ENCODE measurements at regions not wholly inside any gene's neighbourhood (a gene's known extent, or its start where the extent isn't known, plus 50 kb on each side); places are given as distances from the start of the nearest gene placed in this dataset.

DNA sequence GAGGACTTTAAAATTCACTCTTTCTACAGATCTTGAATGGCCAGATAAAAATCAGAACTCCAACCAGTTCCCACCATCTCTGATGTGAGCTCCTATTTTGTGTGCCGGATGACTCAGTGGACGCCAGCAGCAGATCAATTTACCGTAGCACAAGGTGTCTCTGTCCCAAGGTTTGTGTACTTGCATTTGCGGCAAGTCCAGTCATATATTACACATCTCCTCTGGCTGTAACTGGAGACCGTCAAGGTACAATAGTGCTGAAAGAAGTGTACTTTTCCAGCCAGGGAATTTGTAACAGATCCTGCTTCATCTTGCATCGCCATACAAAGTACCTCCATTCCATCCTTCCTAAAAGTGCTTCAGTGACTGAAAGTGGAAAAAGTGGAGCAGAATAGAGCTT lies 108.2 kb upstream of the SORBS2 start:
- DNase-seq (ENCODE audit: low read depth, low spot score): no peak
- Mint-ChIP-seq H3K27ac (ENCODE audit: unreplicated experiment) (no peak overlapping the region), H3K4me3 (no peak overlapping the region), H3K9me3 (peaks cover 7% of the 10 kb centered on the region), H3K27me3 (ENCODE audit: low read depth) (no peaks in the 10 kb centered on the region), H3K4me1 (peaks cover 20% of the 10 kb centered on the region), H3K36me3 (ENCODE audit: low read depth) (no peaks in the 10 kb centered on the region)
- TF ChIP-seq, protein P1, sequence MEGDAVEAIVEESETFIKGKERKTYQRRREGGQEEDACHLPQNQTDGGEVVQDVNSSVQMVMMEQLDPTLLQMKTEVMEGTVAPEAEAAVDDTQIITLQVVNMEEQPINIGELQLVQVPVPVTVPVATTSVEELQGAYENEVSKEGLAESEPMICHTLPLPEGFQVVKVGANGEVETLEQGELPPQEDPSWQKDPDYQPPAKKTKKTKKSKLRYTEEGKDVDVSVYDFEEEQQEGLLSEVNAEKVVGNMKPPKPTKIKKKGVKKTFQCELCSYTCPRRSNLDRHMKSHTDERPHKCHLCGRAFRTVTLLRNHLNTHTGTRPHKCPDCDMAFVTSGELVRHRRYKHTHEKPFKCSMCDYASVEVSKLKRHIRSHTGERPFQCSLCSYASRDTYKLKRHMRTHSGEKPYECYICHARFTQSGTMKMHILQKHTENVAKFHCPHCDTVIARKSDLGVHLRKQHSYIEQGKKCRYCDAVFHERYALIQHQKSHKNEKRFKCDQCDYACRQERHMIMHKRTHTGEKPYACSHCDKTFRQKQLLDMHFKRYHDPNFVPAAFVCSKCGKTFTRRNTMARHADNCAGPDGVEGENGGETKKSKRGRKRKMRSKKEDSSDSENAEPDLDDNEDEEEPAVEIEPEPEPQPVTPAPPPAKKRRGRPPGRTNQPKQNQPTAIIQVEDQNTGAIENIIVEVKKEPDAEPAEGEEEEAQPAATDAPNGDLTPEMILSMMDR (conservative IDR thresholded peaks at IDR 0.05): no peak

DNA sequence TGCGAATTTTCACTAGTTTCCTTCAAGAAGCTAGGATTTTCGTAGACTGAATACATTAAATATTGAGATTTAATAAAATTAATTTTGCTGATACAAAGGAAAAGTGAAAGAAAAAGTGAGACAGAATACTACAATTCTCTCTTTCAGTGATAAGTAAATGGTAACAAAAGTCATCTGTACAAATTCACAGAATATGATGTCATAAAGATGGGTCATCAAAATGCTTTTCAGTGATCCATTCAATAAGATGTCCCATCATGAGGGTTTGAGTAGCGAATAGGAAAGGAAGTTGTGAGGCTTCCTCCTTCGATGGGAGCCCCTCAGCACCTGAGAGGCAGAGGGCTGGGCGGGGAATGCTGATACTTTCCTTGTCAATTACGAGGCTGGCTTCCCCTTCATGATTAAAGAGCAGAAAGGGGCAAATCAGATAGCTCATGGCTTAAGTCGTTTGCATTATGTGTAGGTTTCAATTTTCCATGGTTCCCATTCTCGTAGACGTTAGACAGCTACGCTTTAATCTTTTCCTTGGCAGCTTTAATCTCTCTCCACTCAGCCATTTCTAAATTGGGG lies 108.8 kb upstream of the SORBS2 start:
- peaks cover 13% of the 10 kb centered on the region for H3K4me1 Mint-ChIP-seq
- TF ChIP-seq, protein P1 (conservative IDR thresholded peaks at IDR 0.05): no peak
- no peaks in the 10 kb centered on the region for H3K36me3 Mint-ChIP-seq (ENCODE audit: low read depth)
- H3K27me3 Mint-ChIP-seq (ENCODE audit: low read depth): no peaks in the 10 kb centered on the region
- no peak overlapping the region for H3K4me3 Mint-ChIP-seq
- DNase-seq (ENCODE audit: low read depth, low spot score): no peak
- no peak overlapping the region for H3K27ac Mint-ChIP-seq (ENCODE audit: unreplicated experiment)
- H3K9me3 Mint-ChIP-seq: peaks cover 7% of the 10 kb centered on the region

DNA sequence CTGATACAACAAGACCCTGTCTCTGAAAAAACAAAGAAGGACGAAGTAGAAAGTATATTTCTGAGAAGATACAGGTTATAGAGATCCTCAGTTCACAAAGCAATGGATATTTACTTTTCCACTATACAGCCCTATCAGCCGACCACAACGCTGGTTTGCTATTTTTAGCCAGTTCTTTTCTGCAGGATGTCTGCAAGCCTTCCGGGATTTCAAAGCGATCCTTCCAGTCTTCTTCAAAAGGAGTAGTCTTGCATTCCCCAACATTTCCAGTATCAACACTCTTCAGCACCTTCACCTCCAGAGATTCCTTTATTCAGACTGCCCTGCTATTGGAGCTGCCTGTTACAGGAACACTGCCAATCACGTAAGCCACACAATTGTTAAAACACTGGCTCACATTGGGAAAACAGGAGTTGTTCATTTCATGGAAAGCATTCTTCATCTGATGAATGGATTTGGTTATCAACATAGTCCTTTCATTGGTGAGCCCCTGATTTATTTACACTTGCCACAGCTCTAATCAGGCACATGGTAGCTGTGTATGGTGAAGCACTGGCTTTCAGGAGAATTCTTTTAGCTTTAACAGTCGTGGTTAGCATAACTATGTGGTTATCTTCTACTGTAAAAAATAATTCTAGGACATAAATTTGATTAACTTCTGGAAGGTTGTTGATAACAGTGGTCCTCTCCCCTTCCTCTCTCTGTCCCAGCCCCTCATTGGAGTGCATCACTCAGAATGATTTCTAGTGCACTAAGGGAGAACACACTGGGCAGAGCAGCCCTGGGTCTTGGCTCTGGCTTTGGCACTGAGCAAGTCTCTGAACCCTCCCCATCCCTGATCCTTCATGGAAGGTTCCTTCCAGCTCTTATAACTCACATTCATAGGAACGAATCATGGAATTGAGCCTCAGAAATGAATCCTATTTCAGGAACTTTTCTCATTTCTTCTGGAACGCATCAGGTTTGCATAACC lies 109.9 kb upstream of the SORBS2 start:
- no peak overlapping the region for H3K4me3 Mint-ChIP-seq
- DNase-seq (ENCODE audit: low read depth, low spot score): no peak
- H3K9me3 Mint-ChIP-seq: peaks cover 7% of the 10 kb centered on the region
- H3K4me1 Mint-ChIP-seq: peaks cover 5% of the 10 kb centered on the region
- H3K36me3 Mint-ChIP-seq (ENCODE audit: low read depth): no peaks in the 10 kb centered on the region
- peak overlapping the region; percentile 3 for H3K27ac Mint-ChIP-seq (ENCODE audit: unreplicated experiment)
- TF ChIP-seq, protein P1 (conservative IDR thresholded peaks at IDR 0.05): no peak
- H3K27me3 Mint-ChIP-seq (ENCODE audit: low read depth): no peaks in the 10 kb centered on the region

DNA sequence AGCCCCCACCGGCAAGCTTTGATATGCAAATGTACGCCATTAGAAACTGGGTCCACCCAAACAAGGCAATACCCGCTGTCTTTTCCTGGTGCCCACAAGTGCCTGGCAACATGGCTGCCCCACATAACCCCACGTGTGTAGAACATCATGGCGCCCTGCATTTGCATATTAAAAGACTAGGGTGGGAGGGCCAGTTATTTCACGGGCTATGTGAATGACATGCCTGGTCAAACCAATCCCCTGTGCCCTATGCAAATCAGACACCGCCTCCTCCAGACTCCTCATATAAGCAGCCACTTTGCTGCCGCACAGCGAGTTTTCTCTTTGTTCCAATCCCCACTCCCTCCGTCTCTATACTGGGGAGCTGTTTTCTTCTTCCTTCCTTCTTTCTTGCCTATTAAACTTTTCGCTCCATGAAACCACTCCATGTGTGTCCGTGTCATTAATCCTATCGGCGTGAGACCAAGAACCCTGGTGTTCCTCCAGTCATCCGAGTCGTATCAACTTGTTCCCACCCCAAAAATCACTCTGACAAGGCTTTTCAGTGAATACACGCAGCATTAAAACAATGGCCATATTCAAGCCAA lies 112.6 kb upstream of the SORBS2 start:
- no peaks in the 10 kb centered on the region for H3K36me3 Mint-ChIP-seq (ENCODE audit: low read depth)
- H3K4me1 Mint-ChIP-seq: peaks cover 5% of the 10 kb centered on the region
- H3K9me3 Mint-ChIP-seq: peaks cover 7% of the 10 kb centered on the region
- H3K27ac Mint-ChIP-seq (ENCODE audit: unreplicated experiment): no peak overlapping the region
- no peak for DNase-seq (ENCODE audit: low read depth, low spot score)
- TF ChIP-seq, protein P1 (conservative IDR thresholded peaks at IDR 0.05): no peak
- no peak overlapping the region for H3K4me3 Mint-ChIP-seq
- H3K27me3 Mint-ChIP-seq (ENCODE audit: low read depth): no peaks in the 10 kb centered on the region

DNA sequence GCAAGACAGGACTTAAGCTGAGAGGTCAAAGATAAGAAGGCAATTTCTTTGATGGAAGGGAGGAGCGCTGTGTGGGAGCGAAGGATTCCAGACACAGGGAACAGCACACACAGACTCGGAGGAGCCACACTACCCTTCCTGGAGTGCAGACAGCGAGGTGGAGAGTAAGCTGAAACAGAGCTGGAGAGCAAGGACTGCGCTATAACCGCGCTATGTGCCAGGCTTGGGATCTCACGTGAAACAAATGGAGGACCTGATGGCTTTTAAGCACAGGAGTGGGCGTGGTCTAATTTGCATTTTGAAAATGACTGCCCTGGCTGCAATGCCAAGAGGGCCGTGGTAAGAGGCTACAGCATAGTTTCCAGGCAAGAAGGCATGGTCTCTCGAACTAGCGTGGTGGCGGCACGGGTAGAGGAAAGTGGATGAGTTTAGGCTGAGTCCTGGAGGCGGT lies 113.9 kb upstream of the SORBS2 start:
- H3K27me3 Mint-ChIP-seq (ENCODE audit: low read depth): no peaks in the 10 kb centered on the region
- TF ChIP-seq, protein P1 (conservative IDR thresholded peaks at IDR 0.05): no peak
- H3K4me3 Mint-ChIP-seq: no peak overlapping the region
- H3K4me1 Mint-ChIP-seq: peaks cover 5% of the 10 kb centered on the region
- no peak overlapping the region for H3K27ac Mint-ChIP-seq (ENCODE audit: unreplicated experiment)
- H3K36me3 Mint-ChIP-seq (ENCODE audit: low read depth): no peaks in the 10 kb centered on the region
- DNase-seq (ENCODE audit: low read depth, low spot score): no peak
- H3K9me3 Mint-ChIP-seq: peaks cover 7% of the 10 kb centered on the region

Data from neural crest cell (in vitro differentiated cells).